HG03575 (cell line): ENCODE measurements at regions not wholly inside any gene's neighbourhood (a gene's known extent, or its start where the extent isn't known, plus 50 kb on each side); places are given as distances from the start of the nearest gene placed in this dataset.

Experiments used
- ATAC-seq: cut with Tn5 transposase; IDR thresholded peaks from one replicate; pipeline ENCODE4 v1.9.1; 2021; ENCODE audit not compliant: unreplicated experiment, insufficient number of reproducible peaks, low FRiP score; ENCODE audit errors: extremely low read depth

- no peak for ATAC-seq
These were observed 56.4 kb upstream of the SPOCK3 start for GRCh38 chr4:167290678-167291077.

GRCh38 chr4:167308876-167309275, 74.6 kb upstream of the SPOCK3 start:
- ATAC-seq, result no peak

GRCh38 chr4:167321299-167321698, 87.0 kb upstream of the SPOCK3 start:
- ATAC-seq, result no peak

GRCh38 chr4:167339781-167340180, 105.5 kb upstream of the SPOCK3 start:
- ATAC-seq, result no peak

GRCh38 chr4:167359711-167360110, 125.4 kb upstream of the SPOCK3 start:
- ATAC-seq, result no peak

GRCh38 chr4:167379076-167379835, 145.0 kb upstream of the SPOCK3 start:
- no peak for ATAC-seq

GRCh38 chr4:167380964-167381363, 146.7 kb upstream of the SPOCK3 start:
- ATAC-seq, result no peak

- ATAC-seq, result no peak
These were observed 149.0 kb upstream of the SPOCK3 start for GRCh38 chr4:167383291-167383690.

- no peak for ATAC-seq
These were observed 163.3 kb upstream of the SPOCK3 start for GRCh38 chr4:167397586-167397985.

GRCh38 chr4:167399201-167399600, 164.9 kb upstream of the SPOCK3 start:
- no peak for ATAC-seq

GRCh38 chr4:167406181-167406580, 171.9 kb upstream of the SPOCK3 start:
- no peak for ATAC-seq

GRCh38 chr4:167415461-167415860, 181.2 kb upstream of the SPOCK3 start:
- no peak for ATAC-seq

GRCh38 chr4:167419468-167420140, 185.3 kb upstream of the SPOCK3 start:
- no peak for ATAC-seq

GRCh38 chr4:167421201-167421600, 186.9 kb upstream of the SPOCK3 start:
- no peak for ATAC-seq

GRCh38 chr4:167424341-167425256, 190.3 kb upstream of the SPOCK3 start:
- no peak for ATAC-seq

- ATAC-seq, result no peak
These were observed 193.9 kb upstream of the SPOCK3 start for GRCh38 chr4:167428156-167428555.

- ATAC-seq, result no peak
These were observed 197.1 kb upstream of the SPOCK3 start for GRCh38 chr4:167431371-167431770.

- no peak for ATAC-seq
These were observed 201.5 kb upstream of the SPOCK3 start for GRCh38 chr4:167435786-167436185.

- ATAC-seq, result no peak
These were observed 209.5 kb upstream of the SPOCK3 start for GRCh38 chr4:167443841-167444240.
